IMR-90 (cell line): ENCODE measurements at regions not wholly inside any gene's neighbourhood (a gene's known extent, or its start where the extent isn't known, plus 50 kb on each side); places are given as distances from the start of the nearest gene placed in this dataset.

Experiments used
- ATAC-seq: fragments of 200-7000 bp; cut with Tn5 transposase; 2 replicates; pipeline ENCODE4 v1.9.1; 2020; ENCODE audit warnings: low read depth, mild to moderate bottlenecking, moderate library complexity
- BruUV-seq: library from RNA; stranded (reverse); fragments of 400-500 nt; replicated peaks from 2 replicates; lab custom pipeline; 2021; lab: Mats Ljungman, UMichigan
- CTCF ChIA-PET: fragments of 300-600 bp; formaldehyde crosslinking; extraction: SDS; loops from one replicate; lab custom pipeline; 2021; ENCODE audit warnings: antibody characterized with exemption; lab: Yijun Ruan, JAX
- POLR2A ChIA-PET: fragments of 300-600 bp; sonication (Branson Sonifier 250); formaldehyde crosslinking; loops from one replicate; lab custom pipeline; 2022; ENCODE audit warnings: antibody characterized with exemption; ENCODE audit not compliant: unreplicated experiment; lab: Charles Lee
- DNase-seq: peaks from one replicate; pipeline ENCODE4 v3.0.0; 2013
- H2AFZ ChIP-seq: replicated peaks from 2 replicates; pipeline ENCODE3; 2013; ENCODE audit warnings: low read length, mild to moderate bottlenecking; ENCODE audit not compliant: poor library complexity
- H2AK5ac ChIP-seq: 2 replicates; pipeline ENCODE4 v1.6.1; 2013; ENCODE audit warnings: low read depth, low read length, inconsistent platforms
- H2AK9ac ChIP-seq: replicated peaks from 2 replicates; pipeline ENCODE3; 2013; ENCODE audit warnings: mild to moderate bottlenecking, low read depth, low read length, moderate library complexity; ENCODE audit not compliant: poor library complexity
- H2BK120ac ChIP-seq: 2 replicates; pipeline ENCODE4 v1.6.1; 2013; ENCODE audit warnings: low read depth, low read length, inconsistent platforms
- H2BK15ac ChIP-seq: 3 replicates; pipeline ENCODE4 v1.6.1; 2013; ENCODE audit warnings: low read depth, low read length, inconsistent platforms
- H2BK20ac ChIP-seq: 2 replicates; pipeline ENCODE4 v1.6.1; 2013; ENCODE audit warnings: low read depth, mild to moderate bottlenecking, inconsistent platforms, low read length, moderate library complexity
- H2BK5ac ChIP-seq: 2 replicates; pipeline ENCODE4 v1.6.1; 2013; ENCODE audit warnings: mild to moderate bottlenecking, low read depth, low read length, inconsistent platforms; ENCODE audit not compliant: poor library complexity, severe bottlenecking
- H3K14ac ChIP-seq: replicated peaks from 2 replicates; pipeline ENCODE4 v1.6.1; 2013; ENCODE audit warnings: low read depth, low read length, inconsistent platforms
- H3K18ac ChIP-seq: 2 replicates; pipeline ENCODE4 v1.6.1; 2013; ENCODE audit warnings: low read depth, low read length, control low read depth
- H3K23ac ChIP-seq: 2 replicates; pipeline ENCODE4 v1.6.1; 2013; ENCODE audit warnings: low read depth, low read length, inconsistent platforms
- H3K27ac ChIP-seq: 2 replicates; pipeline ENCODE4 v1.5.1; 2013; ENCODE audit warnings: mild to moderate bottlenecking, control low read depth, low read length; ENCODE audit not compliant: insufficient read depth
- H3K27me3 ChIP-seq: 2 replicates; pipeline ENCODE4 v1.6.1; 2013; ENCODE audit warnings: low read length; ENCODE audit not compliant: control insufficient read depth, insufficient read depth
- H3K36me3 ChIP-seq: 2 replicates; pipeline ENCODE4 v1.6.1; 2013; ENCODE audit warnings: low read length, mixed read lengths; ENCODE audit not compliant: control insufficient read depth, insufficient read depth
- H3K4ac ChIP-seq: 2 replicates; pipeline ENCODE4 v1.6.1; 2013; ENCODE audit warnings: low read depth, low read length, inconsistent platforms
- H3K4me1 ChIP-seq: 2 replicates; pipeline ENCODE4 v1.6.1; 2013; ENCODE audit warnings: low read length, mixed read lengths; ENCODE audit not compliant: control insufficient read depth, insufficient read depth
- H3K4me2 ChIP-seq: 2 replicates; pipeline ENCODE4 v1.6.1; 2013; ENCODE audit warnings: low read depth, mild to moderate bottlenecking, control low read depth, low read length, moderate library complexity
- H3K4me3 ChIP-seq: 2 replicates; pipeline ENCODE4 v1.5.1; 2013; ENCODE audit warnings: low read depth, mild to moderate bottlenecking, control low read depth, low read length, moderate library complexity; ENCODE audit not compliant: insufficient read depth
- H3K56ac ChIP-seq: 2 replicates; pipeline ENCODE4 v1.6.1; 2013; ENCODE audit warnings: low read length, inconsistent platforms; ENCODE audit not compliant: insufficient read depth; ENCODE audit errors: extremely low read depth
- H3K79me1 ChIP-seq, 2 experiments: 2 replicates each; pipeline ENCODE4 v1.6.1; 2013; ENCODE audit warnings: low read length in 2 of 2, inconsistent platforms in 1 of 2, low read depth in 1 of 2
- H3K9ac ChIP-seq: 2 replicates; pipeline ENCODE4 v1.6.1; 2013; ENCODE audit warnings: low read depth, low read length, control low read depth
- H3K9me1 ChIP-seq: 2 replicates; pipeline ENCODE4 v1.6.1; 2013; ENCODE audit warnings: low read length, inconsistent platforms; ENCODE audit not compliant: insufficient read depth
- H3K9me3 ChIP-seq: 2 replicates; pipeline ENCODE4 v1.6.1; 2013; ENCODE audit warnings: low read length; ENCODE audit not compliant: control insufficient read depth, insufficient read depth
- H4K20me1 ChIP-seq: 2 replicates; pipeline ENCODE4 v1.6.1; 2013; ENCODE audit warnings: low read length, inconsistent platforms; ENCODE audit not compliant: insufficient read depth
- H4K5ac ChIP-seq: 2 replicates; pipeline ENCODE4 v1.6.1; 2013; ENCODE audit warnings: mild to moderate bottlenecking, low read depth, low read length, control low read depth
- H4K8ac ChIP-seq, 2 experiments: 2 replicates each; pipeline ENCODE4 v1.6.1; 2013; ENCODE audit warnings: low read depth in 2 of 2, low read length in 2 of 2, control low read depth in 1 of 2, inconsistent platforms in 1 of 2
- H4K91ac ChIP-seq: 2 replicates; pipeline ENCODE4 v1.6.1; 2013; ENCODE audit warnings: low read depth, low read length, inconsistent platforms; ENCODE audit not compliant: insufficient read depth
- BHLHE40 ChIP-seq: fragments of 150-350 bp; IDR thresholded peaks from 2 replicates; pipeline ENCODE4 v1.6.1; 2016; ENCODE audit warnings: mild to moderate bottlenecking, low read depth, low read length
- CEBPB ChIP-seq: IDR thresholded peaks from 2 replicates; pipeline ENCODE4 v1.6.1; 2012; ENCODE audit warnings: low read depth, low read length, improper control_type of control experiment
- CHD1 ChIP-seq: IDR thresholded peaks from 2 replicates; pipeline ENCODE4 v1.6.1; 2012; ENCODE audit warnings: low read depth, low read length, improper control_type of control experiment
- FOS ChIP-seq: fragments of 150-350 bp; IDR thresholded peaks from 2 replicates; pipeline ENCODE4 v1.6.1; 2016; ENCODE audit warnings: low read depth, low read length
- MAFK ChIP-seq: IDR thresholded peaks from 2 replicates; pipeline ENCODE4 v1.6.1; 2012; ENCODE audit warnings: low read depth, low read length, improper control_type of control experiment
- MAZ ChIP-seq: IDR thresholded peaks from 2 replicates; pipeline ENCODE4 v1.6.1; 2012; ENCODE audit warnings: low read depth, mild to moderate bottlenecking, low read length, improper control_type of control experiment, moderate library complexity, borderline replicate concordance
- MXI1 ChIP-seq: IDR thresholded peaks from 2 replicates; pipeline ENCODE4 v1.6.1; 2012; ENCODE audit warnings: low read depth, mild to moderate bottlenecking, low read length, moderate library complexity, borderline replicate concordance
- NFE2L2 ChIP-seq: fragments of 150-350 bp; IDR thresholded peaks from 2 replicates; pipeline ENCODE4 v1.6.1; 2016; ENCODE audit warnings: low read depth, mild to moderate bottlenecking, low read length
- POLR2A ChIP-seq: IDR thresholded peaks from 2 replicates; pipeline ENCODE4 v1.6.1; 2012; ENCODE audit warnings: mild to moderate bottlenecking, low read depth, low read length
- RAD21 ChIP-seq: IDR thresholded peaks from 2 replicates; pipeline ENCODE4 v1.6.1; 2012; ENCODE audit warnings: low read length, improper control_type of control experiment
- RCOR1 ChIP-seq: IDR thresholded peaks from 2 replicates; pipeline ENCODE4 v1.6.1; 2012; ENCODE audit warnings: mild to moderate bottlenecking, low read length, improper control_type of control experiment; ENCODE audit not compliant: insufficient replicate concordance
- RFX5 ChIP-seq: IDR thresholded peaks from 2 replicates; pipeline ENCODE4 v1.8.0; 2012; ENCODE audit warnings: low read depth, mild to moderate bottlenecking, low read length, moderate library complexity
- SMC3 ChIP-seq: fragments of 150-350 bp; IDR thresholded peaks from 2 replicates; pipeline ENCODE4 v1.6.1; 2016; ENCODE audit warnings: low read depth, mild to moderate bottlenecking, antibody characterized with exemption, low read length, moderate library complexity
- whole genome bisulfite sequencing, 2 experiments: methylation state at CpG; one replicate each; pipeline versions ENCODE4 v1.1.5 to v1.1.7; 2013; ENCODE audit warnings: missing lambda C conversion rate in 2 of 2; ENCODE audit not compliant: insufficient read length in 1 of 2; ENCODE audit errors: extremely low coverage in 2 of 2; 5-methylcytosine and 5-hydroxymethylcytosine counted together
- dilution Hi-C: fragments of 300-500 bp; cut with HindIII; formaldehyde crosslinking; loops from one replicate; pipeline ENCODE4 v1.14.3; 2018; ENCODE audit warnings: low sequenced_read_pairs; ENCODE audit not compliant: unreplicated experiment
- in situ Hi-C: fragments of 300-500 bp; cut with MboI; formaldehyde crosslinking; loops from 3 replicates; pipeline ENCODE4 v1.14.3; 2019; ENCODE audit warnings: low sequenced_read_pairs, inconsistent platforms, mixed read lengths
- intact Hi-C: fragments of 100-400 bp; cut with micrococcal nuclease; formaldehyde crosslinking; loops from 2 replicates; pipeline ENCODE4 v1.10.0; 2022
- TF ChIP-seq, protein P1 (sequence below): fragments of 150-350 bp; IDR thresholded peaks from 2 replicates; pipeline ENCODE4 v1.6.1; 2016; ENCODE audit warnings: low read depth, mild to moderate bottlenecking, low read length, moderate library complexity, borderline replicate concordance
- TF ChIP-seq, protein P2 (sequence below): fragments of 150-350 bp; IDR thresholded peaks from 2 replicates; pipeline ENCODE4 v1.6.1; 2017; ENCODE audit warnings: mild to moderate bottlenecking, antibody characterized with exemption, low read length, low read depth
- TF ChIP-seq, protein P3 (sequence below): conservative IDR thresholded peaks from 2 replicates; pipeline ENCODE4 v1.5.1; 2012; ENCODE audit warnings: mild to moderate bottlenecking, low read depth, low read length, improper control_type of control experiment

DNA sequence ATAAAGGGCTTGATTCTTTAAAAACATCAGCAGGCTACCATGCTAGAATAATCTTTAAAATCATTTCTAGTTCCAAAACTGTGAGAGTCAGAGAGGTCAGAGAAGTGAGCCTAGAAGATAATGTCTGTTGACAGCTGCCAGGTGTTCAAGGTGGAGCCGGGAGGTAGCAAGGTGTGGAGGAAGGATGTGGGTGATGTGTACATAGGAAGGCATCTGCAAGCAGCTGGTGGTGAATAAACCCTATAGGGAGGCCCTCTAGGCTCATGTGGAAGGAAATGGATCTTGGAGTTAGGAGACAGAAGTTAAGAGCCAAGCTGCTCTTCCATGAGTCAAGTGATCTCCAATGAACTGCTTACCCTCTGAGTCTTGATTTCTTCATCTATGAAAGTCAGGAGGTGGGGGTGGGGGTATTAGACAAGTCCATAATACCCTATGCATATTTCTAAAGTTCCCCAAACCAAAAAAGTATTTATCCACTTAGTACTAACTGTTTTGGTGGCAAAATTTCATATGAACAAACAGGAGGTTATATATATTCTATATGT is 266.3 kb downstream of the RHOU start:
- H2AK5ac ChIP-seq = no peak overlapping the region
- no peaks in the 10 kb centered on the region for H3K36me3 ChIP-seq
- no peak overlapping the region for H3K9ac ChIP-seq
- H3K4me1 ChIP-seq = peaks cover 1% of the 10 kb centered on the region; the same call in 1 of the 2 replicates
- no peak overlapping the region for H3K4me2 ChIP-seq
- no peak overlapping the region for H2BK15ac ChIP-seq
- H3K27ac ChIP-seq = no peak overlapping the region
- no peak overlapping the region for H4K8ac ChIP-seq
- H2AK9ac ChIP-seq = no peak overlapping the region
- no peaks in the 10 kb centered on the region for H4K20me1 ChIP-seq
- ATAC-seq (no peak), DNase-seq (no peak)
- TF ChIP-seq CEBPB (no peak), MAFK (no peak), POLR2A (no peak), BHLHE40 (no peak), MAZ (no peak), RAD21 (no peak), RCOR1 (no peak), FOS (no peak), RFX5 (no peak), SMC3 (no peak), NFE2L2 (no peak), CHD1 (no peak), MXI1 (no peak)
- TF ChIP-seq, protein P1, sequence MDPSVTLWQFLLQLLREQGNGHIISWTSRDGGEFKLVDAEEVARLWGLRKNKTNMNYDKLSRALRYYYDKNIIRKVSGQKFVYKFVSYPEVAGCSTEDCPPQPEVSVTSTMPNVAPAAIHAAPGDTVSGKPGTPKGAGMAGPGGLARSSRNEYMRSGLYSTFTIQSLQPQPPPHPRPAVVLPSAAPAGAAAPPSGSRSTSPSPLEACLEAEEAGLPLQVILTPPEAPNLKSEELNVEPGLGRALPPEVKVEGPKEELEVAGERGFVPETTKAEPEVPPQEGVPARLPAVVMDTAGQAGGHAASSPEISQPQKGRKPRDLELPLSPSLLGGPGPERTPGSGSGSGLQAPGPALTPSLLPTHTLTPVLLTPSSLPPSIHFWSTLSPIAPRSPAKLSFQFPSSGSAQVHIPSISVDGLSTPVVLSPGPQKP = no peak
- TF ChIP-seq, protein P2, sequence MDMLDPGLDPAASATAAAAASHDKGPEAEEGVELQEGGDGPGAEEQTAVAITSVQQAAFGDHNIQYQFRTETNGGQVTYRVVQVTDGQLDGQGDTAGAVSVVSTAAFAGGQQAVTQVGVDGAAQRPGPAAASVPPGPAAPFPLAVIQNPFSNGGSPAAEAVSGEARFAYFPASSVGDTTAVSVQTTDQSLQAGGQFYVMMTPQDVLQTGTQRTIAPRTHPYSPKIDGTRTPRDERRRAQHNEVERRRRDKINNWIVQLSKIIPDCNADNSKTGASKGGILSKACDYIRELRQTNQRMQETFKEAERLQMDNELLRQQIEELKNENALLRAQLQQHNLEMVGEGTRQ = no peak
- TF ChIP-seq, protein P3, sequence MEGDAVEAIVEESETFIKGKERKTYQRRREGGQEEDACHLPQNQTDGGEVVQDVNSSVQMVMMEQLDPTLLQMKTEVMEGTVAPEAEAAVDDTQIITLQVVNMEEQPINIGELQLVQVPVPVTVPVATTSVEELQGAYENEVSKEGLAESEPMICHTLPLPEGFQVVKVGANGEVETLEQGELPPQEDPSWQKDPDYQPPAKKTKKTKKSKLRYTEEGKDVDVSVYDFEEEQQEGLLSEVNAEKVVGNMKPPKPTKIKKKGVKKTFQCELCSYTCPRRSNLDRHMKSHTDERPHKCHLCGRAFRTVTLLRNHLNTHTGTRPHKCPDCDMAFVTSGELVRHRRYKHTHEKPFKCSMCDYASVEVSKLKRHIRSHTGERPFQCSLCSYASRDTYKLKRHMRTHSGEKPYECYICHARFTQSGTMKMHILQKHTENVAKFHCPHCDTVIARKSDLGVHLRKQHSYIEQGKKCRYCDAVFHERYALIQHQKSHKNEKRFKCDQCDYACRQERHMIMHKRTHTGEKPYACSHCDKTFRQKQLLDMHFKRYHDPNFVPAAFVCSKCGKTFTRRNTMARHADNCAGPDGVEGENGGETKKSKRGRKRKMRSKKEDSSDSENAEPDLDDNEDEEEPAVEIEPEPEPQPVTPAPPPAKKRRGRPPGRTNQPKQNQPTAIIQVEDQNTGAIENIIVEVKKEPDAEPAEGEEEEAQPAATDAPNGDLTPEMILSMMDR = no peak
- no peak overlapping the region for H3K23ac ChIP-seq
- no peaks in the 10 kb centered on the region for H3K79me1 ChIP-seq
- 86% methylated on average over 1 of the region's 1 CpG; no CpG with 5 or more reads in 1 of the 2 experiments for WGBS, 2 experiments
- intact Hi-C loops (no loop called here), in situ Hi-C loops (no loop called here), dilution Hi-C loops (no loop called here)
- no peak overlapping the region for H3K14ac ChIP-seq
- H3K4me3 ChIP-seq = no peak overlapping the region
- H2BK5ac ChIP-seq = no peak overlapping the region
- no peak overlapping the region for H3K56ac ChIP-seq
- H2BK20ac ChIP-seq = no peak overlapping the region
- peaks cover 3% of the 10 kb centered on the region for H3K27me3 ChIP-seq
- H4K5ac ChIP-seq = no peak overlapping the region
- BruUV-seq = no TSS peak
- no peak overlapping the region for H4K91ac ChIP-seq
- H3K9me3 ChIP-seq = no peaks in the 10 kb centered on the region
- ChIA-PET POLR2A (no interaction called here), CTCF (no interaction called here)
- no peak overlapping the region for H3K4ac ChIP-seq
- H2BK120ac ChIP-seq = no peak overlapping the region
- no peak overlapping the region for H2AFZ ChIP-seq
- H3K18ac ChIP-seq = no peak overlapping the region
- peaks cover 3% of the 10 kb centered on the region; the same call in 1 of the 2 replicates for H3K9me1 ChIP-seq
